NOMO-1 treated with DMSO at 0.1 percent for 48 hours (cell line): ENCODE measurements at regions not wholly inside any gene's neighbourhood (a gene's known extent, or its start where the extent isn't known, plus 50 kb on each side); places are given as distances from the start of the nearest gene placed in this dataset.
"Not testable (repeated sequence)": the region's sequence is repeated elsewhere in the genome, so short reads cannot be mapped to it uniquely, and the experiment has no call there.

Experiments
- DNase-seq: peaks from one replicate; lab custom pipeline; 2025; ENCODE audit not compliant: unreplicated experiment; lab: John Stamatoyannopoulos, UW

- DNase-seq: no peak
Observed at GRCh38 chr6:103455275-103455674, 1404.4 kb downstream of the HACE1 start.

- no peak for DNase-seq
Observed at GRCh38 chr6:103409475-103409874, 1450.2 kb downstream of the HACE1 start.

GRCh38 chr6:103405321-103405720, 1454.4 kb downstream of the HACE1 start:
- no peak for DNase-seq

- DNase-seq: no peak
Observed at GRCh38 chr6:103404799-103405198, 1454.9 kb downstream of the HACE1 start.

- DNase-seq: no peak
Observed at GRCh38 chr6:103396768-103397167, 1463.0 kb downstream of the HACE1 start.

- no peak for DNase-seq
Observed at GRCh38 chr6:103379272-103379671, 1480.4 kb downstream of the HACE1 start.

- DNase-seq: no peak
Observed at GRCh38 chr6:103367212-103367611, 1492.5 kb downstream of the HACE1 start.

GRCh38 chr6:103356531-103356930, 1503.2 kb downstream of the HACE1 start:
- no peak for DNase-seq

- no peak for DNase-seq
Observed at GRCh38 chr6:103344554-103345163, 1515.1 kb downstream of the HACE1 start.

- no peak for DNase-seq
Observed at GRCh38 chr6:103335412-103335811, 1524.3 kb downstream of the HACE1 start.

- DNase-seq: no peak
Observed at GRCh38 chr6:103326760-103327757, 1532.7 kb downstream of the HACE1 start.

- DNase-seq: no peak
Observed at GRCh38 chr6:103313432-103313831, 1546.3 kb downstream of the HACE1 start.

- not testable (repeated sequence) for DNase-seq
Observed at GRCh38 chr6:103294376-103294775, 1565.3 kb downstream of the HACE1 start.

GRCh38 chr6:103284835-103285234, 1574.9 kb downstream of the HACE1 start:
- no peak for DNase-seq

- DNase-seq: no peak
Observed at GRCh38 chr6:103280417-103280816, 1579.3 kb downstream of the HACE1 start.

- no peak for DNase-seq
Observed at GRCh38 chr6:103277936-103278335, 1581.8 kb downstream of the HACE1 start.

- no peak for DNase-seq
Observed at GRCh38 chr6:103273048-103273447, 1586.7 kb downstream of the HACE1 start.

- no peak for DNase-seq
Observed at GRCh38 chr6:103269581-103269980, 1590.1 kb downstream of the HACE1 start.

- no peak for DNase-seq
Observed at GRCh38 chr6:103268335-103268734, 1591.4 kb downstream of the HACE1 start.

- DNase-seq: no peak
Observed at GRCh38 chr6:103264020-103264419, 1595.7 kb downstream of the HACE1 start.

GRCh38 chr6:103255132-103255531, 1604.6 kb downstream of the HACE1 start:
- DNase-seq: no peak

GRCh38 chr6:103236923-103237322, 1622.8 kb downstream of the HACE1 start:
- DNase-seq: no peak
